IMR-90 (cell line): ENCODE measurements at regions not wholly inside any gene's neighbourhood (a gene's known extent, or its start where the extent isn't known, plus 50 kb on each side); places are given as distances from the start of the nearest gene placed in this dataset.
A peak's percentile ranks its signal among the peaks of the same experiment; 100 is the strongest.

Experiments used
- ATAC-seq: fragments of 200-7000 bp; cut with Tn5 transposase; 2 replicates; pipeline ENCODE4 v1.9.1; 2020; ENCODE audit warnings: low read depth, mild to moderate bottlenecking, moderate library complexity
- BruUV-seq: library from RNA; stranded (reverse); fragments of 400-500 nt; replicated peaks from 2 replicates; lab custom pipeline; 2021; lab: Mats Ljungman, UMichigan
- CTCF ChIA-PET: fragments of 300-600 bp; formaldehyde crosslinking; extraction: SDS; loops from one replicate; lab custom pipeline; 2021; ENCODE audit warnings: antibody characterized with exemption; lab: Yijun Ruan, JAX
- POLR2A ChIA-PET: fragments of 300-600 bp; sonication (Branson Sonifier 250); formaldehyde crosslinking; loops from one replicate; lab custom pipeline; 2022; ENCODE audit warnings: antibody characterized with exemption; ENCODE audit not compliant: unreplicated experiment; lab: Charles Lee
- DNase-seq: peaks from one replicate; pipeline ENCODE4 v3.0.0; 2013
- H2AFZ ChIP-seq: replicated peaks from 2 replicates; pipeline ENCODE3; 2013; ENCODE audit warnings: low read length, mild to moderate bottlenecking; ENCODE audit not compliant: poor library complexity
- H2AK5ac ChIP-seq: 2 replicates; pipeline ENCODE4 v1.6.1; 2013; ENCODE audit warnings: low read depth, low read length, inconsistent platforms
- H2AK9ac ChIP-seq: replicated peaks from 2 replicates; pipeline ENCODE3; 2013; ENCODE audit warnings: mild to moderate bottlenecking, low read depth, low read length, moderate library complexity; ENCODE audit not compliant: poor library complexity
- H2BK120ac ChIP-seq: 2 replicates; pipeline ENCODE4 v1.6.1; 2013; ENCODE audit warnings: low read depth, low read length, inconsistent platforms
- H2BK15ac ChIP-seq: 3 replicates; pipeline ENCODE4 v1.6.1; 2013; ENCODE audit warnings: low read depth, low read length, inconsistent platforms
- H2BK20ac ChIP-seq: 2 replicates; pipeline ENCODE4 v1.6.1; 2013; ENCODE audit warnings: low read depth, mild to moderate bottlenecking, inconsistent platforms, low read length, moderate library complexity
- H2BK5ac ChIP-seq: 2 replicates; pipeline ENCODE4 v1.6.1; 2013; ENCODE audit warnings: mild to moderate bottlenecking, low read depth, low read length, inconsistent platforms; ENCODE audit not compliant: poor library complexity, severe bottlenecking
- H3K14ac ChIP-seq: replicated peaks from 2 replicates; pipeline ENCODE4 v1.6.1; 2013; ENCODE audit warnings: low read depth, low read length, inconsistent platforms
- H3K18ac ChIP-seq: 2 replicates; pipeline ENCODE4 v1.6.1; 2013; ENCODE audit warnings: low read depth, low read length, control low read depth
- H3K23ac ChIP-seq: 2 replicates; pipeline ENCODE4 v1.6.1; 2013; ENCODE audit warnings: low read depth, low read length, inconsistent platforms
- H3K27ac ChIP-seq: 2 replicates; pipeline ENCODE4 v1.5.1; 2013; ENCODE audit warnings: mild to moderate bottlenecking, control low read depth, low read length; ENCODE audit not compliant: insufficient read depth
- H3K27me3 ChIP-seq: 2 replicates; pipeline ENCODE4 v1.6.1; 2013; ENCODE audit warnings: low read length; ENCODE audit not compliant: control insufficient read depth, insufficient read depth
- H3K36me3 ChIP-seq: 2 replicates; pipeline ENCODE4 v1.6.1; 2013; ENCODE audit warnings: low read length, mixed read lengths; ENCODE audit not compliant: control insufficient read depth, insufficient read depth
- H3K4ac ChIP-seq: 2 replicates; pipeline ENCODE4 v1.6.1; 2013; ENCODE audit warnings: low read depth, low read length, inconsistent platforms
- H3K4me1 ChIP-seq: 2 replicates; pipeline ENCODE4 v1.6.1; 2013; ENCODE audit warnings: low read length, mixed read lengths; ENCODE audit not compliant: control insufficient read depth, insufficient read depth
- H3K4me2 ChIP-seq: 2 replicates; pipeline ENCODE4 v1.6.1; 2013; ENCODE audit warnings: low read depth, mild to moderate bottlenecking, control low read depth, low read length, moderate library complexity
- H3K4me3 ChIP-seq: 2 replicates; pipeline ENCODE4 v1.5.1; 2013; ENCODE audit warnings: low read depth, mild to moderate bottlenecking, control low read depth, low read length, moderate library complexity; ENCODE audit not compliant: insufficient read depth
- H3K56ac ChIP-seq: 2 replicates; pipeline ENCODE4 v1.6.1; 2013; ENCODE audit warnings: low read length, inconsistent platforms; ENCODE audit not compliant: insufficient read depth; ENCODE audit errors: extremely low read depth
- H3K79me1 ChIP-seq, 2 experiments: 2 replicates each; pipeline ENCODE4 v1.6.1; 2013; ENCODE audit warnings: low read length in 2 of 2, inconsistent platforms in 1 of 2, low read depth in 1 of 2
- H3K9ac ChIP-seq: 2 replicates; pipeline ENCODE4 v1.6.1; 2013; ENCODE audit warnings: low read depth, low read length, control low read depth
- H3K9me1 ChIP-seq: 2 replicates; pipeline ENCODE4 v1.6.1; 2013; ENCODE audit warnings: low read length, inconsistent platforms; ENCODE audit not compliant: insufficient read depth
- H3K9me3 ChIP-seq: 2 replicates; pipeline ENCODE4 v1.6.1; 2013; ENCODE audit warnings: low read length; ENCODE audit not compliant: control insufficient read depth, insufficient read depth
- H4K20me1 ChIP-seq: 2 replicates; pipeline ENCODE4 v1.6.1; 2013; ENCODE audit warnings: low read length, inconsistent platforms; ENCODE audit not compliant: insufficient read depth
- H4K5ac ChIP-seq: 2 replicates; pipeline ENCODE4 v1.6.1; 2013; ENCODE audit warnings: mild to moderate bottlenecking, low read depth, low read length, control low read depth
- H4K8ac ChIP-seq, 2 experiments: 2 replicates each; pipeline ENCODE4 v1.6.1; 2013; ENCODE audit warnings: low read depth in 2 of 2, low read length in 2 of 2, control low read depth in 1 of 2, inconsistent platforms in 1 of 2
- H4K91ac ChIP-seq: 2 replicates; pipeline ENCODE4 v1.6.1; 2013; ENCODE audit warnings: low read depth, low read length, inconsistent platforms; ENCODE audit not compliant: insufficient read depth
- BHLHE40 ChIP-seq: fragments of 150-350 bp; IDR thresholded peaks from 2 replicates; pipeline ENCODE4 v1.6.1; 2016; ENCODE audit warnings: mild to moderate bottlenecking, low read depth, low read length
- CEBPB ChIP-seq: IDR thresholded peaks from 2 replicates; pipeline ENCODE4 v1.6.1; 2012; ENCODE audit warnings: low read depth, low read length, improper control_type of control experiment
- CHD1 ChIP-seq: IDR thresholded peaks from 2 replicates; pipeline ENCODE4 v1.6.1; 2012; ENCODE audit warnings: low read depth, low read length, improper control_type of control experiment
- FOS ChIP-seq: fragments of 150-350 bp; IDR thresholded peaks from 2 replicates; pipeline ENCODE4 v1.6.1; 2016; ENCODE audit warnings: low read depth, low read length
- MAFK ChIP-seq: IDR thresholded peaks from 2 replicates; pipeline ENCODE4 v1.6.1; 2012; ENCODE audit warnings: low read depth, low read length, improper control_type of control experiment
- MAZ ChIP-seq: IDR thresholded peaks from 2 replicates; pipeline ENCODE4 v1.6.1; 2012; ENCODE audit warnings: low read depth, mild to moderate bottlenecking, low read length, improper control_type of control experiment, moderate library complexity, borderline replicate concordance
- MXI1 ChIP-seq: IDR thresholded peaks from 2 replicates; pipeline ENCODE4 v1.6.1; 2012; ENCODE audit warnings: low read depth, mild to moderate bottlenecking, low read length, moderate library complexity, borderline replicate concordance
- NFE2L2 ChIP-seq: fragments of 150-350 bp; IDR thresholded peaks from 2 replicates; pipeline ENCODE4 v1.6.1; 2016; ENCODE audit warnings: low read depth, mild to moderate bottlenecking, low read length
- POLR2A ChIP-seq: IDR thresholded peaks from 2 replicates; pipeline ENCODE4 v1.6.1; 2012; ENCODE audit warnings: mild to moderate bottlenecking, low read depth, low read length
- RCOR1 ChIP-seq: IDR thresholded peaks from 2 replicates; pipeline ENCODE4 v1.6.1; 2012; ENCODE audit warnings: mild to moderate bottlenecking, low read length, improper control_type of control experiment; ENCODE audit not compliant: insufficient replicate concordance
- RFX5 ChIP-seq: IDR thresholded peaks from 2 replicates; pipeline ENCODE4 v1.8.0; 2012; ENCODE audit warnings: low read depth, mild to moderate bottlenecking, low read length, moderate library complexity
- SMC3 ChIP-seq: fragments of 150-350 bp; IDR thresholded peaks from 2 replicates; pipeline ENCODE4 v1.6.1; 2016; ENCODE audit warnings: low read depth, mild to moderate bottlenecking, antibody characterized with exemption, low read length, moderate library complexity
- WGBS, 2 experiments: methylation state at CpG; one replicate each; pipeline versions ENCODE4 v1.1.5 to v1.1.7; 2013; ENCODE audit warnings: missing lambda C conversion rate in 2 of 2; ENCODE audit not compliant: insufficient read length in 1 of 2; ENCODE audit errors: extremely low coverage in 2 of 2; 5-methylcytosine and 5-hydroxymethylcytosine counted together
- dilution Hi-C: fragments of 300-500 bp; cut with HindIII; formaldehyde crosslinking; loops from one replicate; pipeline ENCODE4 v1.14.3; 2018; ENCODE audit warnings: low sequenced_read_pairs; ENCODE audit not compliant: unreplicated experiment
- in situ Hi-C: fragments of 300-500 bp; cut with MboI; formaldehyde crosslinking; loops from 3 replicates; pipeline ENCODE4 v1.14.3; 2019; ENCODE audit warnings: low sequenced_read_pairs, inconsistent platforms, mixed read lengths
- intact Hi-C: fragments of 100-400 bp; cut with micrococcal nuclease; formaldehyde crosslinking; loops from 2 replicates; pipeline ENCODE4 v1.10.0; 2022
- TF ChIP-seq, protein P1 (sequence below): fragments of 150-350 bp; IDR thresholded peaks from 2 replicates; pipeline ENCODE4 v1.6.1; 2016; ENCODE audit warnings: low read depth, mild to moderate bottlenecking, low read length, moderate library complexity, borderline replicate concordance
- TF ChIP-seq, protein P2 (sequence below): fragments of 150-350 bp; IDR thresholded peaks from 2 replicates; pipeline ENCODE4 v1.6.1; 2017; ENCODE audit warnings: mild to moderate bottlenecking, antibody characterized with exemption, low read length, low read depth
- TF ChIP-seq, protein P3 (sequence below): conservative IDR thresholded peaks from 2 replicates; pipeline ENCODE4 v1.5.1; 2012; ENCODE audit warnings: mild to moderate bottlenecking, low read depth, low read length, improper control_type of control experiment

DNA sequence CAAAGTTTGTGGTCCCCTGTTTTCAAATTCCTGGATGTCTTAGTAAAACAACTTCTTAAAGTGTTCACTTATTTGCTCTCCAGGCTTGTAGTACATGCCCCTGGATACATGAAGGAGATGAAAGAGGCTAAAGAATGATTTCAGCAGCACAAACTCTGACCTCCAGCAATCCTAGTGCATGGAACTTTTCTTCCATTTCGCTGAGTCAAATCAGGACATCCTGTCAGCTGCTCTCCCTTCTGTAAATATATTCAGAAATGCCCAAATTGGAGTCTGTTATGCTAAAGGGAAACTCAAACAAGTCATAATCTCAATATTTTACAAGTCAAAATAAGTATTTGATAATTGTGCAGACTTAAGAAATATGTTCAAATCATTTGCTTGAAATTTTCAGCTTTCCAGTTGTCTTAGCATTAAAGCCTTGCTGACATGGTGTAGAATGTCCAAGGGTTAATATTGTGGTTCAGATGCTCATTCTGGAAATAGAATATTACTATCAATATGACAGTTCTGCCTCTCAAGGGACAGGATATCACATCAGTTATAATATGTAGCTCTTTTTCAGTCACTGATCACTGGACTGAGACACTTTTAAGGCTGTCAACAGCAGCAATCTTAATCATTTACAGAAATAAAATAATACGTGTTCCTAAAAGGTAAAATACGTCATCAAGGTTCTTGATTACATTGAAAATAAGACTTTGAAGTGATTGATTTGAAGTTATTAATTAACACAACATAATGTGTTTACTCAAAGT, 1157.3 kb downstream of the PLA2G4A start:
- Histone ChIP-seq H3K36me3 (no peaks in the 10 kb centered on the region), H2AK5ac (no peak overlapping the region), H3K4ac (no peak overlapping the region), H3K27me3 (no peaks in the 10 kb centered on the region), H3K9me1 (no peaks in the 10 kb centered on the region), H2BK20ac (no peak overlapping the region), H2AK9ac (no peak overlapping the region), H3K14ac (no peak overlapping the region), H3K27ac (no peak overlapping the region), H3K56ac (no peak overlapping the region), H3K18ac (peak overlapping the region; percentile 20; the same call in 1 of the 2 replicates), H2AFZ (no peak overlapping the region), H2BK15ac (no peak overlapping the region), H3K23ac (no peak overlapping the region), H4K5ac (no peak overlapping the region), H3K79me1 (no peaks in the 10 kb centered on the region), H2BK120ac (no peak overlapping the region), H4K20me1 (no peaks in the 10 kb centered on the region), H3K4me3 (no peak overlapping the region), H3K4me2 (0 out of 2 replicates have a peak overlapping the region, but pooled peaks have one; percentile 50), H3K9ac (no peak overlapping the region), H3K9me3 (no peaks in the 10 kb centered on the region; the same call in 1 of the 2 replicates), H2BK5ac (no peak overlapping the region), H3K4me1 (no peaks in the 10 kb centered on the region), H4K91ac (no peak overlapping the region), H4K8ac (0 out of 4 replicates have a peak overlapping the region, but pooled peaks of 1 of the 2 experiments have one; percentile 2)
- intact Hi-C loops = no loop called here
- ChIA-PET CTCF (no interaction called here), POLR2A (no interaction called here)
- ATAC-seq (peak; percentile 27; the same call in 1 of the 2 replicates), DNase-seq (peak; percentile 5)
- no TSS peak for BruUV-seq
- in situ Hi-C loops = no loop called here
- WGBS, 2 experiments = no CpG with 5 or more reads among the region's 3 CpGs
- dilution Hi-C loops = no loop called here
- TF ChIP-seq CEBPB (no peak), CHD1 (no peak), MAFK (no peak), NFE2L2 (no peak), BHLHE40 (no peak), RFX5 (no peak), MXI1 (no peak), MAZ (no peak), RCOR1 (no peak), SMC3 (no peak), POLR2A (no peak), FOS (no peak)
- TF ChIP-seq, protein P1, sequence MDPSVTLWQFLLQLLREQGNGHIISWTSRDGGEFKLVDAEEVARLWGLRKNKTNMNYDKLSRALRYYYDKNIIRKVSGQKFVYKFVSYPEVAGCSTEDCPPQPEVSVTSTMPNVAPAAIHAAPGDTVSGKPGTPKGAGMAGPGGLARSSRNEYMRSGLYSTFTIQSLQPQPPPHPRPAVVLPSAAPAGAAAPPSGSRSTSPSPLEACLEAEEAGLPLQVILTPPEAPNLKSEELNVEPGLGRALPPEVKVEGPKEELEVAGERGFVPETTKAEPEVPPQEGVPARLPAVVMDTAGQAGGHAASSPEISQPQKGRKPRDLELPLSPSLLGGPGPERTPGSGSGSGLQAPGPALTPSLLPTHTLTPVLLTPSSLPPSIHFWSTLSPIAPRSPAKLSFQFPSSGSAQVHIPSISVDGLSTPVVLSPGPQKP = no peak
- TF ChIP-seq, protein P2, sequence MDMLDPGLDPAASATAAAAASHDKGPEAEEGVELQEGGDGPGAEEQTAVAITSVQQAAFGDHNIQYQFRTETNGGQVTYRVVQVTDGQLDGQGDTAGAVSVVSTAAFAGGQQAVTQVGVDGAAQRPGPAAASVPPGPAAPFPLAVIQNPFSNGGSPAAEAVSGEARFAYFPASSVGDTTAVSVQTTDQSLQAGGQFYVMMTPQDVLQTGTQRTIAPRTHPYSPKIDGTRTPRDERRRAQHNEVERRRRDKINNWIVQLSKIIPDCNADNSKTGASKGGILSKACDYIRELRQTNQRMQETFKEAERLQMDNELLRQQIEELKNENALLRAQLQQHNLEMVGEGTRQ = no peak
- TF ChIP-seq, protein P3, sequence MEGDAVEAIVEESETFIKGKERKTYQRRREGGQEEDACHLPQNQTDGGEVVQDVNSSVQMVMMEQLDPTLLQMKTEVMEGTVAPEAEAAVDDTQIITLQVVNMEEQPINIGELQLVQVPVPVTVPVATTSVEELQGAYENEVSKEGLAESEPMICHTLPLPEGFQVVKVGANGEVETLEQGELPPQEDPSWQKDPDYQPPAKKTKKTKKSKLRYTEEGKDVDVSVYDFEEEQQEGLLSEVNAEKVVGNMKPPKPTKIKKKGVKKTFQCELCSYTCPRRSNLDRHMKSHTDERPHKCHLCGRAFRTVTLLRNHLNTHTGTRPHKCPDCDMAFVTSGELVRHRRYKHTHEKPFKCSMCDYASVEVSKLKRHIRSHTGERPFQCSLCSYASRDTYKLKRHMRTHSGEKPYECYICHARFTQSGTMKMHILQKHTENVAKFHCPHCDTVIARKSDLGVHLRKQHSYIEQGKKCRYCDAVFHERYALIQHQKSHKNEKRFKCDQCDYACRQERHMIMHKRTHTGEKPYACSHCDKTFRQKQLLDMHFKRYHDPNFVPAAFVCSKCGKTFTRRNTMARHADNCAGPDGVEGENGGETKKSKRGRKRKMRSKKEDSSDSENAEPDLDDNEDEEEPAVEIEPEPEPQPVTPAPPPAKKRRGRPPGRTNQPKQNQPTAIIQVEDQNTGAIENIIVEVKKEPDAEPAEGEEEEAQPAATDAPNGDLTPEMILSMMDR = no peak
